Stimulated activated CD4-positive, alpha-beta T cell treated with anti-CD3 and anti-CD28 coated beads, Interleukin-4, amount 100 ng/mL, for 1 hour (primary cell): ENCODE measurements at regions not wholly inside any gene's neighbourhood (a gene's known extent, or its start where the extent isn't known, plus 50 kb on each side); places are given as distances from the start of the nearest gene placed in this dataset.
"Not testable (repeated sequence)": the region's sequence is repeated elsewhere in the genome, so short reads cannot be mapped to it uniquely, and the experiment has no call there.

ENCODE experiments used
- DNase-seq: peaks from one replicate; pipeline ENCODE4 v3.0.0-alpha.2; 2020

- DNase-seq = not testable (repeated sequence)
Measured at GRCh38 chr5:174498575-174498974, 225.8 kb upstream of the MSX2 start.

GRCh38 chr5:174500636-174501035 lies 223.7 kb upstream of the MSX2 start:
- DNase-seq = no peak

GRCh38 chr5:174501461-174502069 lies 222.8 kb upstream of the MSX2 start:
- DNase-seq = no peak

- no peak for DNase-seq
Measured at GRCh38 chr5:174503086-174503460, 221.3 kb upstream of the MSX2 start.

- DNase-seq = no peak
Measured at GRCh38 chr5:174503461-174504265, 220.7 kb upstream of the MSX2 start.

- DNase-seq = no peak
Measured at GRCh38 chr5:174504266-174504726, 220.1 kb upstream of the MSX2 start.

GRCh38 chr5:174505621-174506020 lies 218.8 kb upstream of the MSX2 start:
- DNase-seq = no peak

GRCh38 chr5:174510782-174511453 lies 213.5 kb upstream of the MSX2 start:
- DNase-seq = not testable (repeated sequence)

GRCh38 chr5:174511714-174512253 lies 212.6 kb upstream of the MSX2 start:
- DNase-seq = no peak

- no peak for DNase-seq
Measured at GRCh38 chr5:174514325-174514724, 210.1 kb upstream of the MSX2 start.

GRCh38 chr5:174514983-174515394 lies 209.4 kb upstream of the MSX2 start:
- DNase-seq = no peak

GRCh38 chr5:174516741-174517140 lies 207.6 kb upstream of the MSX2 start:
- no peak for DNase-seq

GRCh38 chr5:174518512-174518911 lies 205.9 kb upstream of the MSX2 start:
- DNase-seq = no peak

GRCh38 chr5:174520420-174521396 lies 203.7 kb upstream of the MSX2 start:
- DNase-seq = no peak

- DNase-seq = no peak
Measured at GRCh38 chr5:174521449-174521848, 202.9 kb upstream of the MSX2 start.

GRCh38 chr5:174522480-174523260 lies 201.7 kb upstream of the MSX2 start:
- no peak for DNase-seq

- no peak for DNase-seq
Measured at GRCh38 chr5:174523311-174524071, 200.9 kb upstream of the MSX2 start.

- DNase-seq = no peak
Measured at GRCh38 chr5:174524351-174524750, 200.0 kb upstream of the MSX2 start.

GRCh38 chr5:174526177-174526576 lies 198.2 kb upstream of the MSX2 start:
- DNase-seq = no peak

GRCh38 chr5:174527916-174528540 lies 196.4 kb upstream of the MSX2 start:
- DNase-seq = no peak
